IPS-NIHi7 (cell line): ENCODE measurements at regions not wholly inside any gene's neighbourhood (a gene's known extent, or its start where the extent isn't known, plus 50 kb on each side); places are given as distances from the start of the nearest gene placed in this dataset.

Experiments
- DNase-seq: peaks from one replicate; pipeline ENCODE4 v3.0.0; 2012; ENCODE audit warnings: mixed read lengths; ENCODE audit errors: extremely low spot score

DNA sequence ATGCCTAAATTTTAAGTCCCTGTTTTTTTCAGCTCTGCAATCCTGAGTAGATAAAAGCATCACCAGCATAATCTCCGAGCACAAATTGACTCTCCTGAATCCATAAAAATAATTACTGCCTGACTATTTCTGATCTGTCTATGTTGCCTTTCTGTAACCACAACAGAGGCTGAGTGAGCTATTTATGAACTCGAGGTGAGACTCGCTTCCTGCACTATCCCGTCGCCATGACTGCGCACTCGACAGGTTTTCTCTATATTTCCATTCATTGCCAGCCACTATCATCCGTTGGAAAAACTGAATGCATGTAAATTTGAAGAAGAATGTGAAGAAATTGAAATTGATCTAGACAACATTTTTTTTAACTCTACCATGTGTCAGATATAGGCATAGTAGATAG lies 897.2 kb downstream of the ADGRL2 start:
- no peak for DNase-seq

GRCh38 chr1:82695443-82695842 lies 894.7 kb downstream of the ADGRL2 start:
- no peak for DNase-seq

GRCh38 chr1:82690411-82690810 lies 889.7 kb downstream of the ADGRL2 start:
- no peak for DNase-seq

- no peak for DNase-seq
Measured at GRCh38 chr1:82689217-82689616, 888.5 kb downstream of the ADGRL2 start.

DNA sequence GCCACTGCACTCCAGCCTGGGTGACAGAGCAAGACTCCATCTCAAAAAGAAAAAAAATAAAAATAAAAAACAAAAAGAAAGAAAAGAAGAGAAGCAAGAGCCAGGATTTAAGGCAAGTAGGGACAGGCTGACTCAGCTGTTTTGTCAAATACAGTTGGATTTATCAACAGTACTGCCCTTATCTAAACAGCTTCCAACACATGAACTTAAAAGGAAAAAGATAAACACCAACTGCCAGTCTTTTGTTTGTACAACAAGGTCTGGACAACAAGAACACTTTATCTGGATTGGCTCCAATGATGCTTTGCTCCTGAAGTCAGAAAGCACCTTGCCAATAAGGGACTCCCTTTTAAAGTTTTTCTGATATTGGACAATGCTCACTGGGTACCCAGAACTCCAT lies 886.0 kb downstream of the ADGRL2 start:
- no peak for DNase-seq

- DNase-seq: no peak
Measured at GRCh38 chr1:82646888-82647287, 846.2 kb downstream of the ADGRL2 start.

- peak; percentile 20 for DNase-seq
Measured at GRCh38 chr1:82646336-82646735, 845.6 kb downstream of the ADGRL2 start.

DNA sequence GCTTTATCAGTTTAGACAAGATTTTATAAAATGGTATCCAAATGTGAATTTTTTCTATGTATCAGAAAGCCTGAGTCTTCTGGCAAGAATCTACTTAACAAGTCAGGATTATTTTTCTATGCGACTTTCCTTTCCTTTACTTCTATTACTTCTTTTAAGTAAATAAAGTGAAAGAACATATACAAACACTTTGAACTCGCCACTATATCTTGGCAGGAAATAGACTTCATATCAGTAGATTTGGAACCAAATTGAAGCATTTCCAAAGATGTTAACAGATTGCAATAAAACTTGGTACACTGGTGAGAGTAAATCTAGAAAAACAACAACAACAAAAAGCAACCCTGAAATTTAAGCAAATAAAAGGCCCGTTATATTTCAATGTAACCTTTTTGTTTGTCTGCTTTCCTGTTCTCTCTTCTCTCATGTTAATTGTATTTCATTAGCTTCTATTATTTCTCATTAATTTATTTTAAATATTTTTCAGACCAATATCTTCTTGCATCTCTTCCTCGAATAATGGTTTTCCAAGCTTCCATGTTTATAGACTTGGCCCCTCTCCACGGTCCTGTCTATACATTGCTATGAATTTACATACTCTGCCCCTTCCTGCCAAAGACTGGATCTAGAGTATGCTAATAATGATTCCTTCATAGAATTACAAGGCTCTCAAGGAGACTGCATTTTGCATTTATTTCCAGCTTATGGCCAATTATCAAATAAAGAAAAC lies 843.6 kb downstream of the ADGRL2 start:
- DNase-seq: no peak

- no peak for DNase-seq
Measured at GRCh38 chr1:82640352-82640751, 839.6 kb downstream of the ADGRL2 start.

GRCh38 chr1:82634266-82634665 lies 833.5 kb downstream of the ADGRL2 start:
- DNase-seq: no peak

DNA sequence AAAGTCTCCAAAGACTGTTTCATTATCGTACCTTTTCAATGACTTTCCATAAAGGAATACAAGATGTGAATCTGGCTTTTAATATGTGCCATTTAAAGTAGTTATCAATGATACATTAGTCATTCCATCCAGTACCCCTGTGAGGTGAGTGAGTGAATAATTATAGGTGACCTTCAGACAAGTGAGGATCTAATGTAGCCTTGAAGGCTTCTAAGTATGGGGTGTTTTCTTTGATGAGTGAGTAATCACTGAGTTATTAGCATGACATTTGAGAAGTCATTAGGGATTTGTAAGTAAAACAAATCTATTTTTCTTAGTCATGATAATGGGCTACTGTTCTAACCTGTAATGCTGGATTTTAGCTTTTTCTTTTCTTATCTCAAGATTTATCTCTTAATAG lies 831.4 kb downstream of the ADGRL2 start:
- no peak for DNase-seq

DNA sequence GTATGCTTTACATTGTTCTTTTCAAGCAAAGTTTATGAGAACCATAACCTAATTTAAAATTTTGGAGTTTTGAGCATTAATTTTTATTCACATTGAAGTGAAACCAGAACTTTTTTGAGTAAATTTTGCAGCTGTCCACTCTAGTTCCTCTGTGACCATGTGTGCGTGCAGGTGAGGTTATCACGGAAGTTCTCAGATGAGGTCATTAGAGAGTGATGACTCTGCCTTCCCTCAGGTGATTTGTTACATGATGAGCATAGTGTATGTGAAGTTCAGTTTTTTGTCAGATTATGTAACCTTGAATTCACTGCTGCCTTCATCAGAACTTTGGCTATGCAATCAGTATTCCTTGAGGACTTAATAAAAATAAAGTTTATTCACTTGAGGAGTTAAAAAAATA lies 828.2 kb downstream of the ADGRL2 start:
- DNase-seq: no peak

DNA sequence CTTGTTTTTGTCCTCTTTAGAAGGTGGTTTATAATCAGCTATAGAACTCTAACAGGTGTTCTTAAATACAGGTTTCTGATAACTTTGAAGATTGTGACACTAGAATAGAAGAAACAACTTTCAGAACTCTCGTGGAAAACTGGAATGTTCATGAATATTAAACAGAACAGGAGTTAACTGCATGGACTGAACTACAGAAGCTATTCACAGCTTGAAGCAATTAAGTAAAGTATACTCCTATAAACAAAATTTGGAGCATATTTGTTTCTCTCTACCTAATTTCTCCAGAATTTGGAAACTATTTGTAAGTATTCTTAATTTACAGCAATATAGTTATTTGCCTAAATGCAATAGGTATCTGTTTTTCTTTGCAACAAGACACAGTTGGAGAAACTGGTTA lies 824.8 kb downstream of the ADGRL2 start:
- no peak for DNase-seq

DNA sequence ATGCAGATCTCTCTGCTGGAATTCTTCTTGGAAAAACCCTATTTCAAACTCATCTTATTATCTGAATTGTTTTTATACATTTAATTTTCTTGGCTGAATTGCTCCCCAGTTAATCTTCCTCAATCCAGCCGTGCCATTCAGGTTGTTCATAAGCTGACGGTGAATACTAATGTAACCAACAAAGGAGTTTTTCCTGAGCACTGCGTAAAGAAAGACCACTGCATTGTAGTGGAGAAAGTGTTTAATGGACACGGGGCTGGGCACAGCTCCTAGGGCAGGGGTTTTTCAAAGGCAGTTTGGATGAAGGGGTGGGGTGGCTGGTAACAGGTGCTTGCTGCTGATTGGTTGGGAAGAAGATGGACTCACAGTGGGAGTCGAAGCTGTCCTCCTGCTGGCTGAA lies 820.3 kb downstream of the ADGRL2 start:
- DNase-seq: no peak

DNA sequence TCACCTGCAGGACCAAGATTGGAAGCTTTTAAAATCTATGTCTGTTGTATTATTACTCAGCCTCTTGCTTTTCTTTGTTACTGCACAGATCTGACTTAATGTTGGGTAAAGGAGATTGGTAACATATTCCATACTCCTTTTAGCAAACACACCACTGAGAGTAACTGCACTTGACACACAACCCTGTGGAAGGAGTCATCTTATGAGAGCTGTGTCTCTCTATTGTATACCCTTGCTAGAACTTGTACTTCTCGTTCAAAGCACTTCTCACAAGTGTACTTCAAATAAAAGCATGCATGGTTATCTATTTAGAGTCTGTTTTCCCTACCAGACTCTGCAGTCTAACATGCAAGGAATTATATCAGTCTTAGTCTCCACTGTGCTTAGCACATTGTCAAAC lies 813.4 kb downstream of the ADGRL2 start:
- DNase-seq: no peak

- no peak for DNase-seq
Measured at GRCh38 chr1:82612986-82613385, 812.3 kb downstream of the ADGRL2 start.

- DNase-seq: no peak
Measured at GRCh38 chr1:82606546-82606945, 805.8 kb downstream of the ADGRL2 start.

- peak; percentile 49 for DNase-seq
Measured at GRCh38 chr1:82604524-82604923, 803.8 kb downstream of the ADGRL2 start.

DNA sequence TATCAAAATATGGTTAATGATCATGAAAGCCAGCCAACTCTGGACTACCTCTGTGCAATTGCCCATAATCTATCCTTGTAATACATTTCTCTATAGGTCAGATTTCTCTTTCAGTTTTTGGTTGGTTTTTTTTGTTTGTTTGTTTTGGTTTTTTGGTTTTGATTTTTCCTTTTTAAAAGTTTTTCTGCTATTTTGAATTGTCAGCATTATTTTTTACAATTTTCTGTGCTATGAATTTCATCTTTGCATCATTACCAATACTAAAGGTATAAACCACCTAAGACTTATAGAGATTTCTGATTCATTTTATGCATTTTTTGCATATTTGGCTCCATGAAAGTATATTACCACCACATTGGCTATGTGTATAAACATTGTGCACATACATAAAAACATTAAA lies 799.6 kb downstream of the ADGRL2 start:
- DNase-seq: no peak

GRCh38 chr1:82598812-82599211 lies 798.1 kb downstream of the ADGRL2 start:
- DNase-seq: no peak

- no peak for DNase-seq
Measured at GRCh38 chr1:82598337-82598736, 797.6 kb downstream of the ADGRL2 start.

- DNase-seq: no peak
Measured at GRCh38 chr1:82597649-82598048, 796.9 kb downstream of the ADGRL2 start.

DNA sequence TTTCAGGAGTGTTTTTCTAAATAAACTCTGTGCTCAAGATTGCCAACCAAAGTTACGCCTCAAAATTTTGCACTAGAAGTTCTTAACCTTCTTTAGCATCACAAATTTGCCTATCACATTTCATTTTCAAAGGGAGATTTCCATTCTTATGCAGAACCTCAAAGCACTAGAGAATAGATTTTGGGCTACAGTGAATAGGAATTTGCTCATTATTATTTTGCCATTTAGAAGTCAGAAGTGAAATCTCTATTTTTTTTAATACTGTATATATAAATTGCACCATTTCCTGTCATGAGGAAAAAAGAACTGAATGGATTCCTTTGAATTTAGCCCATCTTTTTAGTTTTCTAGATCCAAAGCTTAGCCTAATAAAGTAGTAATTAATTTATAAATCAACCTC lies 796.4 kb downstream of the ADGRL2 start:
- no peak for DNase-seq

DNA sequence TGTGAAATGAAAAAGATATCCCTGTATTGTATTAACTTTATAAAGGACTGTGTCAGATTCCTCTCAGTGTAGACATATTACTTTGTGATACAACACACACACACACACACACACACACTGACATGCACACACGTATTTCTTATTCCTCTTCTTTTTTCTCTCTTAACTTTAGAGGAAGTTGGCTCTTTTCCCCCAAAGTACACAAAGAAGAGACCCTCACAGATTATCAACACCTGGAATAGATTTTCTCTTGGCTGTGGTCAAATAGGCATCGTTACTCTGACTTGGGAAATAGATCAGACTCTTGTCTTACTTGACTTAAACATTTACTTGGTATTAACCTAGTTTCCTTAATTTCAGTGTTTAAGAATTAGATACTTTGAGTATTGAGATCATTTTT lies 792.8 kb downstream of the ADGRL2 start:
- DNase-seq: no peak
